T-helper 2 cell treated with Interferon-gamma antibody and Interleukin-4, amounts not matched to agents 100 ng/mL and 5 ng/mL, for 36 hours (primary cell): ENCODE measurements at regions not wholly inside any gene's neighbourhood (a gene's known extent, or its start where the extent isn't known, plus 50 kb on each side); places are given as distances from the start of the nearest gene placed in this dataset.
"Not testable (repeated sequence)": the region's sequence is repeated elsewhere in the genome, so short reads cannot be mapped to it uniquely, and the experiment has no call there.

ENCODE experiments used
- intact Hi-C: fragments of 100-400 bp; cut with micrococcal nuclease; formaldehyde crosslinking; loops from one replicate; pipeline ENCODE4 v1.15.1; 2023

GRCh38 chr5:101520417-101520816, 617.3 kb upstream of the ST8SIA4 start:
- intact Hi-C loops: no loop called here

- intact Hi-C loops: no loop called here
Observed at GRCh38 chr5:101517795-101518194, 614.7 kb upstream of the ST8SIA4 start.

DNA sequence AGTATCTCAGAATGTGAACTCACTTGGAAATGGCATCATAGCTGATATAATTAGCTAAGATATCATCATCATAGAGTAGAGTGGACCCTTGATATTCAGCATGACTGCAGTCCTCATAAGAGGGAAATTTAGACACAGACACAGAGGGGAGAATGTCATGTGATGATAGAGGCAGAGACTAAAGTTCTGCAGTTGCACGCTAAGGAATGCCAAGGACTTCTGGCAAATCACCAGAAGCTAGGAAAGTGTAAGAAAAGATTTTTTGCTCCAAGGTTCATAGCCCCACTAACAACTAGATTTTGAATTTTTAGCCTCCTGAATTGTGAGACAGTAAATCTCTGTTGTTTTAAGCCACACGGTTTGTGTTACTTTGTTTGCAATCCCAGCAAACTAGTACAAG, 612.6 kb upstream of the ST8SIA4 start:
- intact Hi-C loops: no loop called here

DNA sequence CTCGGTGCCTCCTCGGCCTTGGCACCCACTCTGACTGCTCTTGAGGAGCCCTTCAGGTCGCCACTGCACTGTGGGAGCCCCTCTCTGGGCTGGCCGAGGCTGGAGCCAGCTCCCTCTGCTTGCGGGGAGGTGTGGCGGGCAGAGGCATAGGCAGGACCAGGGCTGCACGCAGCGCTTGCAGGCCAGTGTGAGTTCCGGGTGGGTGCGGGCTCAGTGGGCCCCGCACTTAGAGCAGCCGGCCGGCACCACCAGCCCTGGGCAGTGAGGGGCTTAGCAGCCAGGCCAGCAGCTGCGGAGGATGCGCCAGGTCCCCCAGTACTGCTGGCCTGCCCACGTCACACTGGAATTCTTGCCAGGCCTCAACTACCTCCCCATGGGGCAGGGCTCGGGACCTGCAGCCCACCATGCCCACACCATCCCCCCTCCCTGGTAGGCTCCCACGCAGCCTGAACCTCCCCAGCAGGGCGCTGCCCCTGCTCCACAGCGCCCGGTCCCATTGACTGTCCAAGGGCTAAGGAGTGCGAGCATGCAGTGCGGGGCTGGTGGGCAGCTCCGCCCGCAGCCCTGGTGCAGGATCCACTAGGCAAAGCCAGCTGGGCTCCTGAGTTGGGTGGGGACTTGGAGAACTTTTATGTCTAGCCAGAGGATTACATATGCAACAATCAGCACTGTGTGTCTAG, 602.9 kb upstream of the ST8SIA4 start:
- intact Hi-C loops: no loop called here

DNA sequence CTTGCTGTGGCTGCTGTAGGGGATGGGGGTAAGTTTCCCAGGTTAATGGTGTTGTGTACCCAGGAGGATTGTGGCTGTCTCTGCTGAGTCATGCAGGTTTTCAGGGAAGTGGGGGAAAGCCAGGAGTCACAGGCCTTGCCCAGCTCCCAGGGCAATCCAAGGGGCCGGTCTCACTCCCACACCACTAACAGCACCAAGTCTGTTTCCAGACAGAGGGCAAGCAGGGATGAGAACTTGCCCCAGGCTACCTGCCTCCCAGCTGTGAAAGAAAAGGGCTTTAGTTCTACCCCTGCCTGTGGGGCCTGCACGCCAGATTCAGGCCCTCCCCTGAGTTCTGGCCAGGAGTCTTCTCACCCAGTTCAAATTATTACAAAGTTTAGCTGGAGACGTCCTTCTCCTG, 579.8 kb upstream of the ST8SIA4 start:
- intact Hi-C loops: no loop called here

- intact Hi-C loops: no loop called here
Observed at GRCh38 chr5:101473483-101473882, 570.4 kb upstream of the ST8SIA4 start.

GRCh38 chr5:101461455-101461854, 558.4 kb upstream of the ST8SIA4 start:
- intact Hi-C loops: no loop called here

GRCh38 chr5:101458587-101458986, 555.5 kb upstream of the ST8SIA4 start:
- intact Hi-C loops: no loop called here

DNA sequence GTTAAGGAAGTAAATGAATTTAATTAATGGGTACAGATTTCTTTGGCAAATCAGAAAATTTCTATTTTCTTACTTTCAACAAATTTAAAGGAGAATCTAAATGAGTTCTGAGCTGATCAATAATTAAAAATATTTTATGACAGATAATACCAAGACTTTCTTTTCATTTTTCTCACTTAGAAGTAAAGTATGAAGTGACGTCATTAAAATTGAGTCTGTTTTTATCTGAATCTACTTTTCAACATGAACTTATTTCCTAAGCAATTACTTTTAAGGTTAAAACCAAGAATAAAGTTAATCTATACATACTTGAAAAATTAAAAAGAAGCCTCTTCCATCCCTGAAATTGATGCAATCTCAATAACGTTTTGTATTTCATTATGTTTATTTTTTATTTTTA, 552.8 kb upstream of the ST8SIA4 start:
- intact Hi-C loops: no loop called here

GRCh38 chr5:101455048-101455447, 552.0 kb upstream of the ST8SIA4 start:
- intact Hi-C loops: no loop called here

DNA sequence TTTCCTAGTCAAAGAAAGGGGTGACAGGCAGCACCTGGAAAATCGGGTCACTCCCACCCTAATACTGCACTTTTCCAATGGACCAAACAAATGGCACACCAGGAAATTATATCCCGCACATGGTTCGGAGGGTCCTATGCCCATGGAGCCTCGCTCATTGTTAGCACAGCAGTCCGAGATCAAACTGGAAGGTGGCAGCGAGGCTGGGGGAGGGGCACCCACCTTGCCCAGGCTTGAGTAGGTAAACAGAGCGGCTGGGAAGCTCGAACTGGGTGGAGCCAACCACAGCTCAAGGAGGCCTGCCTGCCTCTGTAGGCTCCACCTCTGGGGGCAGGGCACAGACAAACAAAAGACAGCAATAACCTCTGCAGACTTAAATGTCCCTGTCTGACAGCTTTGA, 539.2 kb upstream of the ST8SIA4 start:
- intact Hi-C loops: not testable (repeated sequence)

DNA sequence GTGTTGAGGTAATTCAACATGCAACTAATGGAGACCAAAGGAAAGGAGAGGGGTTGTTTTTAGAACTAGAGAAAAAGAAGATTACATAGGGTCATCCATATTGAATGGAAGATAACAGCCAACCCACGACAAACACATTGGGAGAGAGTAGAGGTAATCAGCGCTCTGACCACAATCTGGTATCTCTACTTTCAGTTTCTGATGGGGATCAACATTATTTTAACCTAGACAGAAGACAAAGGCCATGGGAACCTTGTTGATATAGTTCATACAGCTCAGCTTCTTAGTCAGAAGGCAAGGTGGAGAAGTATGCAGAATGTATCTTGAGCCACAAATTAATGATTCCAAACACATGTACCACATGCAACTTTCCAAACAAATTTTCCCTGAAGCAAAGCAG, 537.1 kb upstream of the ST8SIA4 start:
- intact Hi-C loops: no loop called here

DNA sequence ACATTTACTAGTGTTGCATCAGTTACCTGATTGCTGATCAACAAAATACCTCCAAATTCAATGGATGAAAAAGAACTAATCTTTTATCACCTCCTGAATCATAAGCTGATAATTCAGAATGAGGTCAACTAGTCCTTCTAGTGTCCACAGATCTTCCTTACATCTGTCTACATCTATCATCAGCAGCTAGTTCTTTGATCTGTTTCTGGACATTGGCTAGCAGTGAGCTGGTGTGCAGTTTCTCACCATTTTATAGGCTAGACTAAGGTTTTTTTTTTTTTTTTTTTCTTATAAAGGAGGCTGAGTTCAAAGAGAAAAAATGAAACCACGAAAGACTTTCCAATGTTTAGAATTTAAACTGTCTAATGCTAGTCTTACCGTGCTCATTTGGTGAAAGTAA, 534.3 kb upstream of the ST8SIA4 start:
- intact Hi-C loops: no loop called here

DNA sequence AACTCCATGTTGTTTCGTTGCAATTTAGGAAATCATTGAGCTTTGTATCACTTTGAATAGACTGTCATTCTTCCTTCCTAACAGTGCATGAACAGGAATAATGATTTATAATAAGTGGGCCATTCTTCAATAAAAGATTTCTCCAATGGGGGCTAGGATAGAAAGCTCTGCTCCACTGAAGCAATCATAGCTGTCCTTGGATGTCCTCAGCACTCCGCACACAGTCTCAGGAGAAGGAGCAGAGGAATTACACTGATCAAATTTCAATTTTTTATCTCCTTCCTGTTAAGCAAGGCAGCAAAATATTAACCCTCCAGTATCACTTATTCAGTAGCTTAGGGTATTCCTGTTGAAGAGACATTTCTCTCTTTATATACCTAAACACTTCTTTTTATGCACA, 532.7 kb upstream of the ST8SIA4 start:
- intact Hi-C loops: no loop called here

GRCh38 chr5:101431201-101431600, 528.1 kb upstream of the ST8SIA4 start:
- intact Hi-C loops: no loop called here

- intact Hi-C loops: no loop called here
Observed at GRCh38 chr5:101430551-101430950, 527.5 kb upstream of the ST8SIA4 start.

- intact Hi-C loops: no loop called here
Observed at GRCh38 chr5:101429241-101429640, 526.2 kb upstream of the ST8SIA4 start.

GRCh38 chr5:101425339-101425859, 522.3 kb upstream of the ST8SIA4 start:
- intact Hi-C loops: no loop called here

GRCh38 chr5:101424530-101425175, 521.6 kb upstream of the ST8SIA4 start:
- intact Hi-C loops: no loop called here

GRCh38 chr5:101418713-101419118, 515.6 kb upstream of the ST8SIA4 start:
- intact Hi-C loops: no loop called here

GRCh38 chr5:101404531-101404930, 501.4 kb upstream of the ST8SIA4 start:
- intact Hi-C loops: no loop called here

DNA sequence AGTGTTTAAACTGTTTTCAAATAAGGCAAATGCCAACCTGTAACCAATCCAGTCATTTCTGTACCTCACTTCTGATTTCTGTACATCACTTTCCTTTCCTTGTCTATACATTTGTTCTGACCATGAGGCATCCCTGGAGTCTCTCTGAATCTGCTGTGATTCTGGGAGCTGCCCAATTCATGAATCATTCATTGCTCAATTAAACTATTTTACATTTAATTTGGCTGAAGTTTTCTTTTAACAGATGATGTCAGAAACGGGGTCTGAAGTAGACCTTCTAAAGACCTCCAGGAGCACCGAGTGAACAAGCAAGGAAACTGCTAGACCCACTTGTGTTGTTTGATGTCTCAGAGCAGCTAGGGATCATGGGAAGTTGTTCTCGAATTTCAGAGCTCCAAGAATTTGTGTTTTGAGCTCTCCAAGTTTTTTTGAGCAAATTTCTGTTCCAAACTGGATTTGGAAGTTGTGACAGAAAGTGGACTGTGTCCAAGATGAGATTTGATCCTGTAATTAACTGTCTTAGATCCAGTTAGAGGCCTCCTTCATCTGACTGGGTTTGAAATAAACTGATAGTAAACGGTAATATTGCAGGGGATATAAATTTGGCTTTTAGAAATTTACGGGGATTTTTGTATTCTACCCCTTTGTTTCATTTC, 490.8 kb upstream of the ST8SIA4 start:
- intact Hi-C loops: no loop called here
